ENCODE measurements at regions not wholly inside any gene's neighbourhood (a gene's known extent, or its start where the extent isn't known, plus 50 kb on each side); places are given as distances from the start of the nearest gene placed in this dataset.

GRCh38 chr3:94416768-94417167 is 353.9 kb downstream of the NSUN3 start:
- H3K27me3 Mint-ChIP-seq, result no peaks in the 10 kb centered on the region
- ATAC-seq (ENCODE audit: low read depth) (no peak), DNase-seq (no peak)
- H3K9me3 ChIP-seq (ENCODE audit: control extremely low read depth in 1 of 3, control insufficient read depth in 2 of 3, insufficient read depth in 1 of 3, low read length in 2 of 3), result peaks cover 0 to 12% (median 0%) of the 10 kb centered on the region in 3 donors
- H3K79me2 ChIP-seq (ENCODE audit: control insufficient read depth, insufficient read depth, low read length), result no peaks in the 10 kb centered on the region
- H3K36me3 ChIP-seq (replicated peaks in 1 of 2; ENCODE audit: control extremely low read depth in 1 of 2, control insufficient read depth in 1 of 2, extremely low read depth in 1 of 2, insufficient read depth in 2 of 2, low read length in 1 of 2), result no peaks in the 10 kb centered on the region
- TF ChIP-seq EZH2 (IDR thresholded peaks at IDR 0.05; ENCODE audit: borderline replicate concordance, insufficient read depth, low read depth, low read length, poor library complexity, severe bottlenecking) (no peak), CTCF (IDR thresholded peaks at IDR 0.05) (no peak)
- CTCF ChIA-PET, result no interaction called here
- H3K4me1 ChIP-seq (ENCODE audit: control insufficient read depth in 2 of 2, insufficient read depth in 2 of 2, low read length in 2 of 2), result no peaks in the 10 kb centered on the region
- no peak overlapping the region for H3K9ac ChIP-seq (ENCODE audit: low read length)
- no peak overlapping the region for H3K4me3 ChIP-seq (ENCODE audit: control extremely low read depth in 1 of 5, extremely low read depth in 1 of 5, insufficient read depth in 1 of 5, low read depth in 2 of 5, low read length in 4 of 5)
- no peaks in the 10 kb centered on the region for H3K4me1 Mint-ChIP-seq
- peaks cover 3% of the 10 kb centered on the region for H3K9me3 Mint-ChIP-seq (ENCODE audit: insufficient read depth)
- no peak overlapping the region for H3K4me3 Mint-ChIP-seq
- H3K27me3 ChIP-seq (replicated peaks in 1 of 4; ENCODE audit: control extremely low read depth in 1 of 4, control insufficient read depth in 3 of 4, insufficient read depth in 4 of 4, low read length in 3 of 4), result no peaks in the 10 kb centered on the region
- H3K27ac ChIP-seq (ENCODE audit: low read length in 2 of 2), result no peak overlapping the region
- H4K20me1 ChIP-seq (ENCODE audit: control insufficient read depth, insufficient read depth, low read length, poor library complexity, severe bottlenecking), result no peaks in the 10 kb centered on the region
- intact Hi-C loops (cut with micrococcal nuclease), result no loop called here
- H2AFZ ChIP-seq (ENCODE audit: insufficient read depth, low read depth, low read length, poor library complexity, severe bottlenecking), result no peak overlapping the region
- H3K4me2 ChIP-seq (replicated peaks; ENCODE audit: low read depth, low read length, poor library complexity, severe bottlenecking), result no peak overlapping the region
- no peak overlapping the region for H3K27ac Mint-ChIP-seq
- 83% methylated on average over 1 of the region's 4 CpGs for WGBS (ENCODE audit: insufficient coverage)
- POLR2A ChIA-PET, result no interaction called here

- Mint-ChIP-seq H3K4me3 (no peak overlapping the region), H3K27me3 (no peaks in the 10 kb centered on the region), H3K9me3 (ENCODE audit: insufficient read depth) (peaks cover 3% of the 10 kb centered on the region), H3K27ac (no peak overlapping the region), H3K4me1 (no peaks in the 10 kb centered on the region)
- no peak overlapping the region for H3K4me3 ChIP-seq (ENCODE audit: control extremely low read depth in 1 of 5, extremely low read depth in 1 of 5, insufficient read depth in 1 of 5, low read depth in 2 of 5, low read length in 4 of 5)
- ChIA-PET POLR2A (no interaction called here), CTCF (no interaction called here)
- H3K9ac ChIP-seq (ENCODE audit: low read length), result no peak overlapping the region
- H3K4me2 ChIP-seq (replicated peaks; ENCODE audit: low read depth, low read length, poor library complexity, severe bottlenecking), result no peak overlapping the region
- H3K27ac ChIP-seq (ENCODE audit: low read length in 2 of 2), result no peak overlapping the region
- H3K36me3 ChIP-seq (replicated peaks in 1 of 2; ENCODE audit: control extremely low read depth in 1 of 2, control insufficient read depth in 1 of 2, extremely low read depth in 1 of 2, insufficient read depth in 2 of 2, low read length in 1 of 2), result no peaks in the 10 kb centered on the region
- TF ChIP-seq EZH2 (IDR thresholded peaks at IDR 0.05; ENCODE audit: borderline replicate concordance, insufficient read depth, low read depth, low read length, poor library complexity, severe bottlenecking), result no peak
- TF ChIP-seq CTCF (IDR thresholded peaks at IDR 0.05), result no peak
- no peaks in the 10 kb centered on the region for H3K79me2 ChIP-seq (ENCODE audit: control insufficient read depth, insufficient read depth, low read length)
- H4K20me1 ChIP-seq (ENCODE audit: control insufficient read depth, insufficient read depth, low read length, poor library complexity, severe bottlenecking), result no peaks in the 10 kb centered on the region
- peaks cover 0 to 12% (median 0%) of the 10 kb centered on the region in 3 donors for H3K9me3 ChIP-seq (ENCODE audit: control extremely low read depth in 1 of 3, control insufficient read depth in 2 of 3, insufficient read depth in 1 of 3, low read length in 2 of 3)
- intact Hi-C loops (cut with micrococcal nuclease), result no loop called here
- DNase-seq, result no peak
- no peak overlapping the region for H2AFZ ChIP-seq (ENCODE audit: insufficient read depth, low read depth, low read length, poor library complexity, severe bottlenecking)
- no peaks in the 10 kb centered on the region for H3K4me1 ChIP-seq (ENCODE audit: control insufficient read depth in 2 of 2, insufficient read depth in 2 of 2, low read length in 2 of 2)
- H3K27me3 ChIP-seq (replicated peaks in 1 of 4; ENCODE audit: control extremely low read depth in 1 of 4, control insufficient read depth in 3 of 4, insufficient read depth in 4 of 4, low read length in 3 of 4), result no peaks in the 10 kb centered on the region
- 90% methylated on average over 5 of the region's 6 CpGs for WGBS (ENCODE audit: insufficient coverage)
- ATAC-seq (ENCODE audit: low read depth), result no peak
These were observed 355.1 kb downstream of the NSUN3 start for GRCh38 chr3:94417963-94418455.

Data from B cell (primary cell).